ENCODE measurements at regions not wholly inside any gene's neighbourhood (a gene's known extent, or its start where the extent isn't known, plus 50 kb on each side); places are given as distances from the start of the nearest gene placed in this dataset.

- DNase-seq: no peak
These were observed 85.6 kb downstream of the MARCHF4 start for GRCh38 chr2:216286616-216287231.

- no peak for DNase-seq
These were observed 86.6 kb downstream of the MARCHF4 start for GRCh38 chr2:216285701-216286100.

GRCh38 chr2:216284708-216285107, 87.6 kb downstream of the MARCHF4 start:
- DNase-seq: no peak

GRCh38 chr2:216283038-216283900, 89.0 kb downstream of the MARCHF4 start:
- no peak for DNase-seq

- no peak for DNase-seq
These were observed 90.4 kb downstream of the MARCHF4 start for GRCh38 chr2:216281876-216282275.

GRCh38 chr2:216281316-216281715, 91.0 kb downstream of the MARCHF4 start:
- no peak for DNase-seq

GRCh38 chr2:216279459-216279858, 92.8 kb downstream of the MARCHF4 start:
- DNase-seq: no peak

- DNase-seq: peak in 1 of 58 donors; percentile 42
These were observed 93.3 kb downstream of the MARCHF4 start for GRCh38 chr2:216279031-216279430.

GRCh38 chr2:216275890-216276289, 96.4 kb downstream of the MARCHF4 start:
- DNase-seq: no peak

GRCh38 chr2:216274194-216274840, 98.0 kb downstream of the MARCHF4 start:
- peak in 12 of 58 donors; percentile 2 to 68 (median 13) for DNase-seq

- no peak for DNase-seq
These were observed 111.2 kb downstream of the MARCHF4 start for GRCh38 chr2:216261042-216261537.

GRCh38 chr2:216260629-216261028, 111.7 kb downstream of the MARCHF4 start:
- DNase-seq: no peak

GRCh38 chr2:216259081-216259480, 113.2 kb downstream of the MARCHF4 start:
- DNase-seq: no peak

GRCh38 chr2:216257089-216257488, 115.2 kb downstream of the MARCHF4 start:
- DNase-seq: no peak
